ENCODE measurements at regions not wholly inside any gene's neighbourhood (a gene's known extent, or its start where the extent isn't known, plus 50 kb on each side); places are given as distances from the start of the nearest gene placed in this dataset.

DNA sequence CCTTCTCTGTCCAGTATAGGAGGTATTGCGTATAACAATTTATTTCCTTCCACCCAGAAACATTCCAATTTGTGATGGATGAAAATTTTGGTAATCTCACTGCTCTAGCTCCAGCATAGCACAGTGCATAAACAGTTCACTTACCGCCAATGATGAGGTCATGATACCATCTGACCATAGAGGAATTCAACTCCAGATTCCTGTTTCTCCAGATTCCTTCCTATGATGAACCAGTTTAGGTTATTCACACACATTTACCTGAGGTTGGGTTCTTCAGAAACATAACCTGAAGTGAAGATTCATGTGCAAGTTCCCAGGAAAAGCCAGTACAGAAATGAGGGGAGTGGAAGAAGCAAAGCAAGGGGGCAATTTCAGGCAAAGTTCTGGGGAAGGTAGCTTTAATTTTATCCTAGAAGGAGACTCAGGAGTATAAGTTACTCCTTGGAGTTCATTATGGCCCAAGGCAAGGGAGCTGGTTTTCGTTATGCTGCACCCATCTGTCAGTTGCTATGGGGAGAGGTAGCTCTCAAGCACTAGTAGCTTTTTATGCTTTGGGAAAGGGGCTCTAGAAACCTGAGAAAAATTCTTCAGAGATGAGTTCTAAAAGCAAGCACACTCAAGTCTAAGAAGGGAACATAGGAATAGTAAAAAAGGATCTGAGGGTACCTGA is 121.6 kb downstream of the CASP12 start:
- no peaks in the 10 kb centered on the region for H3K9me3 ChIP-seq (replicated peaks; ENCODE audit: insufficient read depth, low read length)
- no peak for DNase-seq
- no peak overlapping the region for H3K4me3 ChIP-seq (ENCODE audit: low read length)
- no peak overlapping the region for H3K27ac ChIP-seq (ENCODE audit: low read length)
- no peak overlapping the region for H2AFZ ChIP-seq (ENCODE audit: low read length)
- H3F3A ChIP-seq (ENCODE audit: insufficient read depth, low read length): no peaks in the 10 kb centered on the region
- TF ChIP-seq EZH2phosphoT487 (IDR thresholded peaks at IDR 0.05; ENCODE audit: low read length) (no peak), EZH2 (optimal IDR thresholded peaks at IDR 0.05; ENCODE audit: low read depth, low read length) (no peak)
- TF ChIP-seq, protein P1, sequence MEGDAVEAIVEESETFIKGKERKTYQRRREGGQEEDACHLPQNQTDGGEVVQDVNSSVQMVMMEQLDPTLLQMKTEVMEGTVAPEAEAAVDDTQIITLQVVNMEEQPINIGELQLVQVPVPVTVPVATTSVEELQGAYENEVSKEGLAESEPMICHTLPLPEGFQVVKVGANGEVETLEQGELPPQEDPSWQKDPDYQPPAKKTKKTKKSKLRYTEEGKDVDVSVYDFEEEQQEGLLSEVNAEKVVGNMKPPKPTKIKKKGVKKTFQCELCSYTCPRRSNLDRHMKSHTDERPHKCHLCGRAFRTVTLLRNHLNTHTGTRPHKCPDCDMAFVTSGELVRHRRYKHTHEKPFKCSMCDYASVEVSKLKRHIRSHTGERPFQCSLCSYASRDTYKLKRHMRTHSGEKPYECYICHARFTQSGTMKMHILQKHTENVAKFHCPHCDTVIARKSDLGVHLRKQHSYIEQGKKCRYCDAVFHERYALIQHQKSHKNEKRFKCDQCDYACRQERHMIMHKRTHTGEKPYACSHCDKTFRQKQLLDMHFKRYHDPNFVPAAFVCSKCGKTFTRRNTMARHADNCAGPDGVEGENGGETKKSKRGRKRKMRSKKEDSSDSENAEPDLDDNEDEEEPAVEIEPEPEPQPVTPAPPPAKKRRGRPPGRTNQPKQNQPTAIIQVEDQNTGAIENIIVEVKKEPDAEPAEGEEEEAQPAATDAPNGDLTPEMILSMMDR (IDR thresholded peaks at IDR 0.05; ENCODE audit: low read length): no peak
- H4K20me1 ChIP-seq (ENCODE audit: insufficient read depth, low read length): no peaks in the 10 kb centered on the region
- no peaks in the 10 kb centered on the region for H3K36me3 ChIP-seq (replicated peaks; ENCODE audit: insufficient read depth, low read length)
- H3K4me1 ChIP-seq (ENCODE audit: low read length): no peaks in the 10 kb centered on the region
- no peak overlapping the region for H3K4me2 ChIP-seq (ENCODE audit: low read depth, low read length)
- no peaks in the 10 kb centered on the region for H3K79me2 ChIP-seq (ENCODE audit: low read length)
- H3K9me2 ChIP-seq (replicated peaks; ENCODE audit: insufficient read depth, low read length): no peaks in the 10 kb centered on the region
- no peaks in the 10 kb centered on the region for H3K27me3 ChIP-seq (replicated peaks; ENCODE audit: insufficient read depth, low read length)
- H3K9ac ChIP-seq (ENCODE audit: low read length): no peak overlapping the region

DNA sequence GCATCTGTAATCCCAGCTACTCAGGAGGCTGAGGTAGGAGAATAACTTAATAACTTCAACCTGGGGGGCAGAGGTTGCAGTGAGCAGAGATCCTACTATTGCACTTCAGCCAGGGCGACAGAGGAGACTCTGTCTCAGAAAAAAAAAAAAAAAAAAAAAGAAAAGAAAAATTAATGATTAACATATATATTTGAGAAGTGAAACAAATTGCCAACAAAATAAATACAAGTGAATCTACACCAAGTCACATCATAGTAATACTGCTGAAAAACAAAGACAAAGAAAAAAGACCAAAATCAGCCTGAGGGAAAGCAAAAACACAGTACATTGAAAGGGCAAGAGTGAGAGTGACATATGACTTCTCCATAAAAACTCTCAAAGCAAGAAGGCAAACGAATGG is 123.7 kb downstream of the CASP12 start:
- Histone ChIP-seq H3K4me3 (ENCODE audit: low read length) (no peak overlapping the region), H3K27me3 (replicated peaks; ENCODE audit: insufficient read depth, low read length) (no peaks in the 10 kb centered on the region), H3K36me3 (replicated peaks; ENCODE audit: insufficient read depth, low read length) (no peaks in the 10 kb centered on the region), H3K4me2 (ENCODE audit: low read depth, low read length) (no peak overlapping the region), H4K20me1 (ENCODE audit: insufficient read depth, low read length) (no peaks in the 10 kb centered on the region), H3F3A (ENCODE audit: insufficient read depth, low read length) (no peaks in the 10 kb centered on the region), H3K9me3 (replicated peaks; ENCODE audit: insufficient read depth, low read length) (no peaks in the 10 kb centered on the region), H3K4me1 (ENCODE audit: low read length) (no peaks in the 10 kb centered on the region), H3K9ac (ENCODE audit: low read length) (no peak overlapping the region), H3K79me2 (ENCODE audit: low read length) (no peaks in the 10 kb centered on the region), H2AFZ (ENCODE audit: low read length) (no peak overlapping the region), H3K9me2 (replicated peaks; ENCODE audit: insufficient read depth, low read length) (no peaks in the 10 kb centered on the region), H3K27ac (ENCODE audit: low read length) (no peak overlapping the region)
- TF ChIP-seq, protein P1 (IDR thresholded peaks at IDR 0.05; ENCODE audit: low read length): no peak
- no peak for TF ChIP-seq EZH2 (optimal IDR thresholded peaks at IDR 0.05; ENCODE audit: low read depth, low read length)
- no peak for TF ChIP-seq EZH2phosphoT487 (IDR thresholded peaks at IDR 0.05; ENCODE audit: low read length)
- no peak for DNase-seq

DNA sequence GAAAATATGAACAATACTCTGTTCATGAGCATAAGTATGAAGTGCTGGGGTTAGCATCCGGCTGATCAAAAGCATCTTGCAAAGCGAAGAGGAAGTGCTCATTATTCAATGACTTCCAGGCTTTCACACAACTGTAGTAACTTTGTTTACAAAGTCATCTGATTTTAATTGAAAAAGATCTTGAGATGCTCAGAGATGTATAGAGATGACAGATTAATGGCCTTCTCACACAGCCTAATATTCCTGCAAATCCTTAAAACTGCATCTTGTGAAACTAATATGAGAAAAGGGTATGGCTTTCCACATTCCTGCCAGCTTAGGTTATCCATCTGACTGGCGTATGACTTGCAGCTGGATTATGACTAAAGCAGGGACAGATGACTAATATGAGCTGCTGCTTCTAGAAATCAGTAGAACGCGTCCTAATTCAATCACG is 125.4 kb downstream of the CASP12 start:
- TF ChIP-seq, protein P1 (IDR thresholded peaks at IDR 0.05; ENCODE audit: low read length): no peak
- TF ChIP-seq EZH2 (optimal IDR thresholded peaks at IDR 0.05; ENCODE audit: low read depth, low read length) (no peak), EZH2phosphoT487 (IDR thresholded peaks at IDR 0.05; ENCODE audit: low read length) (no peak)
- H3K79me2 ChIP-seq (ENCODE audit: low read length): no peaks in the 10 kb centered on the region
- DNase-seq: no peak
- H3K9me3 ChIP-seq (replicated peaks; ENCODE audit: insufficient read depth, low read length): no peaks in the 10 kb centered on the region
- no peaks in the 10 kb centered on the region for H3K9me2 ChIP-seq (replicated peaks; ENCODE audit: insufficient read depth, low read length)
- H3K4me3 ChIP-seq (ENCODE audit: low read length): no peak overlapping the region
- no peak overlapping the region for H2AFZ ChIP-seq (ENCODE audit: low read length)
- H3K36me3 ChIP-seq (replicated peaks; ENCODE audit: insufficient read depth, low read length): no peaks in the 10 kb centered on the region
- H4K20me1 ChIP-seq (ENCODE audit: insufficient read depth, low read length): no peaks in the 10 kb centered on the region
- H3K9ac ChIP-seq (ENCODE audit: low read length): no peak overlapping the region
- no peak overlapping the region for H3K4me2 ChIP-seq (ENCODE audit: low read depth, low read length)
- no peaks in the 10 kb centered on the region for H3K4me1 ChIP-seq (ENCODE audit: low read length)
- no peaks in the 10 kb centered on the region for H3F3A ChIP-seq (ENCODE audit: insufficient read depth, low read length)
- H3K27me3 ChIP-seq (replicated peaks; ENCODE audit: insufficient read depth, low read length): no peaks in the 10 kb centered on the region
- H3K27ac ChIP-seq (ENCODE audit: low read length): no peak overlapping the region
